ENCODE measurements at regions not wholly inside any gene's neighbourhood (a gene's known extent, or its start where the extent isn't known, plus 50 kb on each side); places are given as distances from the start of the nearest gene placed in this dataset.

GRCh38 chr15:62444104-62445022 lies 279.3 kb upstream of the C2CD4B start:
- no peak overlapping the region for H3K27ac Mint-ChIP-seq
- intact Hi-C loops (cut with micrococcal nuclease): no loop called here
- no peak overlapping the region for H3K4me3 Mint-ChIP-seq
- no peaks in the 10 kb centered on the region for H3K36me3 Mint-ChIP-seq (ENCODE audit: low read depth)
- DNase-seq: peak; percentile 7
- H3K4me1 Mint-ChIP-seq (ENCODE audit: low read depth): no peaks in the 10 kb centered on the region
- CTCF ChIA-PET: interaction anchor here (0.8 kb wide), 1 partner anchor 41 kb away, joined by 3 read pairs; no protein-coding TSS in a partner anchor
- H3K27me3 Mint-ChIP-seq (ENCODE audit: low read depth): no peaks in the 10 kb centered on the region
- no peaks in the 10 kb centered on the region for H3K9me3 Mint-ChIP-seq

GRCh38 chr15:62445244-62445643 lies 280.2 kb upstream of the C2CD4B start:
- intact Hi-C loops (cut with micrococcal nuclease): no loop called here
- Mint-ChIP-seq H3K36me3 (ENCODE audit: low read depth) (no peaks in the 10 kb centered on the region), H3K9me3 (no peaks in the 10 kb centered on the region), H3K4me3 (no peak overlapping the region), H3K27ac (no peak overlapping the region), H3K27me3 (ENCODE audit: low read depth) (no peaks in the 10 kb centered on the region), H3K4me1 (ENCODE audit: low read depth) (no peaks in the 10 kb centered on the region)
- CTCF ChIA-PET: no interaction called here
- no peak for DNase-seq

GRCh38 chr15:62446984-62447383 lies 281.9 kb upstream of the C2CD4B start:
- H3K9me3 Mint-ChIP-seq: no peaks in the 10 kb centered on the region
- no peaks in the 10 kb centered on the region for H3K27me3 Mint-ChIP-seq (ENCODE audit: low read depth)
- no peaks in the 10 kb centered on the region for H3K4me1 Mint-ChIP-seq (ENCODE audit: low read depth)
- no peaks in the 10 kb centered on the region for H3K36me3 Mint-ChIP-seq (ENCODE audit: low read depth)
- CTCF ChIA-PET: no interaction called here
- DNase-seq: no peak
- H3K4me3 Mint-ChIP-seq: no peak overlapping the region
- intact Hi-C loops (cut with micrococcal nuclease): no loop called here
- H3K27ac Mint-ChIP-seq: no peak overlapping the region

GRCh38 chr15:62447742-62448141 lies 282.7 kb upstream of the C2CD4B start:
- H3K4me1 Mint-ChIP-seq (ENCODE audit: low read depth): no peaks in the 10 kb centered on the region
- no peaks in the 10 kb centered on the region for H3K9me3 Mint-ChIP-seq
- no peaks in the 10 kb centered on the region for H3K36me3 Mint-ChIP-seq (ENCODE audit: low read depth)
- H3K27me3 Mint-ChIP-seq (ENCODE audit: low read depth): no peaks in the 10 kb centered on the region
- H3K4me3 Mint-ChIP-seq: no peak overlapping the region
- intact Hi-C loops (cut with micrococcal nuclease): no loop called here
- no peak for DNase-seq
- H3K27ac Mint-ChIP-seq: no peak overlapping the region
- CTCF ChIA-PET: no interaction called here

- CTCF ChIA-PET: no interaction called here
- no peak for DNase-seq
- no peak overlapping the region for H3K4me3 Mint-ChIP-seq
- intact Hi-C loops (cut with micrococcal nuclease): no loop called here
- no peaks in the 10 kb centered on the region for H3K9me3 Mint-ChIP-seq
- H3K27ac Mint-ChIP-seq: no peak overlapping the region
- no peaks in the 10 kb centered on the region for H3K4me1 Mint-ChIP-seq (ENCODE audit: low read depth)
- no peaks in the 10 kb centered on the region for H3K36me3 Mint-ChIP-seq (ENCODE audit: low read depth)
- H3K27me3 Mint-ChIP-seq (ENCODE audit: low read depth): no peaks in the 10 kb centered on the region
These were observed 284.6 kb upstream of the C2CD4B start for GRCh38 chr15:62449638-62450037.

- CTCF ChIA-PET: interaction anchor here (0.7 kb wide), 1 partner anchor 990 kb away, joined by 5 read pairs; no protein-coding TSS in a partner anchor
- Mint-ChIP-seq H3K27me3 (ENCODE audit: low read depth) (no peaks in the 10 kb centered on the region), H3K9me3 (no peaks in the 10 kb centered on the region), H3K36me3 (ENCODE audit: low read depth) (no peaks in the 10 kb centered on the region), H3K27ac (no peak overlapping the region), H3K4me3 (no peak overlapping the region), H3K4me1 (ENCODE audit: low read depth) (no peaks in the 10 kb centered on the region)
- intact Hi-C loops (cut with micrococcal nuclease): no loop called here
- no peak for DNase-seq
These were observed 285.0 kb upstream of the C2CD4B start for GRCh38 chr15:62450061-62450460.

GRCh38 chr15:62452026-62452425 lies 286.9 kb upstream of the C2CD4B start:
- intact Hi-C loops (cut with micrococcal nuclease): no loop called here
- Mint-ChIP-seq H3K9me3 (no peaks in the 10 kb centered on the region), H3K4me3 (no peak overlapping the region), H3K27ac (no peak overlapping the region), H3K4me1 (ENCODE audit: low read depth) (no peaks in the 10 kb centered on the region), H3K36me3 (ENCODE audit: low read depth) (no peaks in the 10 kb centered on the region), H3K27me3 (ENCODE audit: low read depth) (no peaks in the 10 kb centered on the region)
- DNase-seq: no peak
- CTCF ChIA-PET: no interaction called here

- no peaks in the 10 kb centered on the region for H3K4me1 Mint-ChIP-seq (ENCODE audit: low read depth)
These were observed 287.6 kb upstream of the C2CD4B start for GRCh38 chr15:62452667-62453066.

GRCh38 chr15:62453375-62453774 lies 288.3 kb upstream of the C2CD4B start:
- no peaks in the 10 kb centered on the region for H3K9me3 Mint-ChIP-seq
- CTCF ChIA-PET: no interaction called here
- intact Hi-C loops (cut with micrococcal nuclease): no loop called here
- DNase-seq: no peak
- no peak overlapping the region for H3K27ac Mint-ChIP-seq
- no peaks in the 10 kb centered on the region for H3K36me3 Mint-ChIP-seq (ENCODE audit: low read depth)
- no peak overlapping the region for H3K4me3 Mint-ChIP-seq
- no peaks in the 10 kb centered on the region for H3K27me3 Mint-ChIP-seq (ENCODE audit: low read depth)
- no peaks in the 10 kb centered on the region for H3K4me1 Mint-ChIP-seq (ENCODE audit: low read depth)

More at GRCh38 chr15:62452667-62453066, 287.6 kb upstream of the C2CD4B start:
- H3K36me3 Mint-ChIP-seq (ENCODE audit: low read depth): no peaks in the 10 kb centered on the region
- no peaks in the 10 kb centered on the region for H3K27me3 Mint-ChIP-seq (ENCODE audit: low read depth)
- CTCF ChIA-PET: no interaction called here
- intact Hi-C loops (cut with micrococcal nuclease): no loop called here
- no peaks in the 10 kb centered on the region for H3K9me3 Mint-ChIP-seq
- H3K4me3 Mint-ChIP-seq: no peak overlapping the region
- DNase-seq: no peak
- H3K27ac Mint-ChIP-seq: no peak overlapping the region

- intact Hi-C loops (cut with micrococcal nuclease): no loop called here
- Mint-ChIP-seq H3K4me1 (ENCODE audit: low read depth) (no peaks in the 10 kb centered on the region), H3K27me3 (ENCODE audit: low read depth) (no peaks in the 10 kb centered on the region), H3K36me3 (ENCODE audit: low read depth) (no peaks in the 10 kb centered on the region), H3K4me3 (no peak overlapping the region), H3K27ac (no peak overlapping the region), H3K9me3 (no peaks in the 10 kb centered on the region)
- CTCF ChIA-PET: no interaction called here
- no peak for DNase-seq
These were observed 288.9 kb upstream of the C2CD4B start for GRCh38 chr15:62453981-62454380.

- Mint-ChIP-seq H3K27me3 (ENCODE audit: low read depth) (no peaks in the 10 kb centered on the region), H3K4me3 (no peak overlapping the region), H3K36me3 (ENCODE audit: low read depth) (no peaks in the 10 kb centered on the region), H3K27ac (no peak overlapping the region), H3K4me1 (ENCODE audit: low read depth) (no peaks in the 10 kb centered on the region), H3K9me3 (no peaks in the 10 kb centered on the region)
- intact Hi-C loops (cut with micrococcal nuclease): no loop called here
- no peak for DNase-seq
- CTCF ChIA-PET: no interaction called here
These were observed 289.6 kb upstream of the C2CD4B start for GRCh38 chr15:62454567-62455172.

GRCh38 chr15:62455441-62455921 lies 290.4 kb upstream of the C2CD4B start:
- intact Hi-C loops (cut with micrococcal nuclease): no loop called here
- Mint-ChIP-seq H3K4me1 (ENCODE audit: low read depth) (no peaks in the 10 kb centered on the region), H3K27ac (no peak overlapping the region), H3K4me3 (no peak overlapping the region), H3K27me3 (ENCODE audit: low read depth) (no peaks in the 10 kb centered on the region), H3K9me3 (no peaks in the 10 kb centered on the region), H3K36me3 (ENCODE audit: low read depth) (no peaks in the 10 kb centered on the region)
- DNase-seq: no peak
- CTCF ChIA-PET: no interaction called here

All from activated naive CD4-positive, alpha-beta T cell treated with anti-CD3 and anti-CD28 coated beads for 36 hours (primary cell).